ENCODE measurements at regions not wholly inside any gene's neighbourhood (a gene's known extent, or its start where the extent isn't known, plus 50 kb on each side); places are given as distances from the start of the nearest gene placed in this dataset.
A peak's percentile ranks its signal among the peaks of the same experiment; 100 is the strongest.
"Not testable (repeated sequence)": the region's sequence is repeated elsewhere in the genome, so short reads cannot be mapped to it uniquely, and the experiment has no call there.

GRCh38 chr3:118146658-118147375 is 887.8 kb downstream of the IGSF11 start:
- no peaks in the 10 kb centered on the region for H4K20me1 ChIP-seq (ENCODE audit: low read length)

GRCh38 chr3:118151164-118151563 is 883.5 kb downstream of the IGSF11 start:
- H3K4me1 ChIP-seq (ENCODE audit: insufficient read depth, low read length): no peaks in the 10 kb centered on the region
- no peak for TF ChIP-seq EZH2phosphoT487 (IDR thresholded peaks at IDR 0.05; ENCODE audit: borderline replicate concordance, low read length)
- no peak overlapping the region for H2AFZ ChIP-seq (ENCODE audit: low read length)
- no peak overlapping the region for H3K4me2 ChIP-seq (ENCODE audit: low read length)
- no peaks in the 10 kb centered on the region for H3K9me2 ChIP-seq (replicated peaks; ENCODE audit: low read length)
- H3K4me3 ChIP-seq (ENCODE audit: low read length): no peak overlapping the region
- no peaks in the 10 kb centered on the region for H4K20me1 ChIP-seq (ENCODE audit: low read length)
- H3K79me2 ChIP-seq (ENCODE audit: low read length): no peaks in the 10 kb centered on the region
- no peak overlapping the region for H3K27ac ChIP-seq (ENCODE audit: low read length)
- intact Hi-C loops (cut with micrococcal nuclease): no loop called here
- no peak for ATAC-seq
- peaks cover 37% of the 10 kb centered on the region for H3K9me3 ChIP-seq (ENCODE audit: low read length)
- CTCF ChIA-PET: no interaction called here
- POLR2A ChIA-PET (ENCODE audit: unreplicated experiment): no interaction called here
- H3K9ac ChIP-seq (ENCODE audit: low read length): no peak overlapping the region
- H3K36me3 ChIP-seq (ENCODE audit: low read depth, low read length): no peaks in the 10 kb centered on the region; the same call in 1 of the 2 replicates
- DNase-seq: no peak
- no TSS peak for BruUV-seq (replicated peaks)
- H3K27me3 ChIP-seq (ENCODE audit: low read length): no peaks in the 10 kb centered on the region
- no peaks in the 10 kb centered on the region for H3F3A ChIP-seq (ENCODE audit: low read length, unreplicated experiment)

More at GRCh38 chr3:118146658-118147375, 887.8 kb downstream of the IGSF11 start:
- ChIA-PET POLR2A (ENCODE audit: unreplicated experiment) (no interaction called here), CTCF (no interaction called here)
- no peak for ATAC-seq
- H3K27me3 ChIP-seq (ENCODE audit: low read length): no peaks in the 10 kb centered on the region
- DNase-seq: no peak
- H3K9me3 ChIP-seq (ENCODE audit: low read length): peaks cover 23% of the 10 kb centered on the region
- H3K27ac ChIP-seq (ENCODE audit: low read length): no peak overlapping the region
- H3K36me3 ChIP-seq (ENCODE audit: low read depth, low read length): no peaks in the 10 kb centered on the region; the same call in 1 of the 2 replicates
- no peaks in the 10 kb centered on the region for H3K9me2 ChIP-seq (replicated peaks; ENCODE audit: low read length)
- no peaks in the 10 kb centered on the region for H3K79me2 ChIP-seq (ENCODE audit: low read length)
- no peaks in the 10 kb centered on the region for H3F3A ChIP-seq (ENCODE audit: low read length, unreplicated experiment)
- H3K4me3 ChIP-seq (ENCODE audit: low read length): no peak overlapping the region
- intact Hi-C loops (cut with micrococcal nuclease): no loop called here
- no peak overlapping the region for H3K4me2 ChIP-seq (ENCODE audit: low read length)
- no TSS peak for BruUV-seq (replicated peaks)
- no peak for TF ChIP-seq EZH2phosphoT487 (IDR thresholded peaks at IDR 0.05; ENCODE audit: borderline replicate concordance, low read length)
- no peak overlapping the region for H3K9ac ChIP-seq (ENCODE audit: low read length)
- H3K4me1 ChIP-seq (ENCODE audit: insufficient read depth, low read length): no peaks in the 10 kb centered on the region
- no peak overlapping the region for H2AFZ ChIP-seq (ENCODE audit: low read length)

GRCh38 chr3:118162627-118163588 is 871.7 kb downstream of the IGSF11 start:
- H4K20me1 ChIP-seq (ENCODE audit: low read length); intact Hi-C loops (cut with micrococcal nuclease); ATAC-seq; BruUV-seq (replicated peaks); POLR2A ChIA-PET (ENCODE audit: unreplicated experiment); H3K4me2 ChIP-seq (ENCODE audit: low read length); H3K9me2 ChIP-seq (replicated peaks; ENCODE audit: low read length); H3K9ac ChIP-seq (ENCODE audit: low read length); H3F3A ChIP-seq (ENCODE audit: low read length, unreplicated experiment); H3K27me3 ChIP-seq (ENCODE audit: low read length); DNase-seq; H3K4me1 ChIP-seq (ENCODE audit: insufficient read depth, low read length); H2AFZ ChIP-seq (ENCODE audit: low read length); H3K4me3 ChIP-seq (ENCODE audit: low read length); H3K79me2 ChIP-seq (ENCODE audit: low read length); H3K36me3 ChIP-seq (ENCODE audit: low read depth, low read length); CTCF ChIA-PET; H3K27ac ChIP-seq (ENCODE audit: low read length): not testable (repeated sequence)
- peaks cover 11% of the 10 kb centered on the region for H3K9me3 ChIP-seq (ENCODE audit: low read length)

- DNase-seq: peak; percentile 14
- Histone ChIP-seq H4K20me1 (ENCODE audit: low read length) (no peaks in the 10 kb centered on the region), H3K79me2 (ENCODE audit: low read length) (no peaks in the 10 kb centered on the region), H3K27ac (ENCODE audit: low read length) (no peak overlapping the region), H2AFZ (ENCODE audit: low read length) (no peak overlapping the region), H3F3A (ENCODE audit: low read length, unreplicated experiment) (no peaks in the 10 kb centered on the region), H3K9ac (ENCODE audit: low read length) (no peak overlapping the region), H3K4me1 (ENCODE audit: insufficient read depth, low read length) (no peaks in the 10 kb centered on the region), H3K9me2 (replicated peaks; ENCODE audit: low read length) (no peaks in the 10 kb centered on the region), H3K36me3 (ENCODE audit: low read depth, low read length) (no peaks in the 10 kb centered on the region), H3K4me2 (ENCODE audit: low read length) (no peak overlapping the region), H3K27me3 (ENCODE audit: low read length) (no peaks in the 10 kb centered on the region), H3K4me3 (ENCODE audit: low read length) (no peak overlapping the region), H3K9me3 (ENCODE audit: low read length) (peaks cover 19% of the 10 kb centered on the region)
- intact Hi-C loops (cut with micrococcal nuclease): no loop called here
- no TSS peak for BruUV-seq (replicated peaks)
- CTCF ChIA-PET: no interaction called here
- no peak for ATAC-seq
- POLR2A ChIA-PET (ENCODE audit: unreplicated experiment): no interaction called here
- no peak for TF ChIP-seq CTCF (conservative IDR thresholded peaks at IDR 0.05; ENCODE audit: low read depth, low read length)
- no peak for TF ChIP-seq EZH2phosphoT487 (IDR thresholded peaks at IDR 0.05; ENCODE audit: borderline replicate concordance, low read length)
- TF ChIP-seq EZH2 (IDR thresholded peaks at IDR 0.05; ENCODE audit: low read length, unreplicated experiment): no peak
Measured at GRCh38 chr3:118165413-118165812, 869.2 kb downstream of the IGSF11 start.

Measured in PC-3 (cell line).